NCI-H1092 treated with DMSO at 0.1 percent for 48 hours (cell line): ENCODE measurements at regions not wholly inside any gene's neighbourhood (a gene's known extent, or its start where the extent isn't known, plus 50 kb on each side); places are given as distances from the start of the nearest gene placed in this dataset.
A peak's percentile ranks its signal among the peaks of the same experiment; 100 is the strongest.

Experiments
- DNase-seq: peaks from one replicate; lab custom pipeline; 2025; lab: John Stamatoyannopoulos, UW

- no peak for DNase-seq
Measured at GRCh38 chr1:30638086-30638485, 85.3 kb downstream of the MATN1 start.

- DNase-seq = peak; percentile 40
Measured at GRCh38 chr1:30637183-30637980, 86.0 kb downstream of the MATN1 start.

GRCh38 chr1:30636621-30637020 is 86.8 kb downstream of the MATN1 start:
- DNase-seq = no peak

- no peak for DNase-seq
Measured at GRCh38 chr1:30635391-30635975, 87.9 kb downstream of the MATN1 start.

- DNase-seq = no peak
Measured at GRCh38 chr1:30634507-30634906, 88.9 kb downstream of the MATN1 start.

- DNase-seq = no peak
Measured at GRCh38 chr1:30633294-30633693, 90.1 kb downstream of the MATN1 start.

- no peak for DNase-seq
Measured at GRCh38 chr1:30632481-30632880, 90.9 kb downstream of the MATN1 start.

- no peak for DNase-seq
Measured at GRCh38 chr1:30631700-30632099, 91.7 kb downstream of the MATN1 start.

- DNase-seq = no peak
Measured at GRCh38 chr1:30629501-30629900, 93.9 kb downstream of the MATN1 start.

- DNase-seq = no peak
Measured at GRCh38 chr1:30627994-30628393, 95.4 kb downstream of the MATN1 start.

GRCh38 chr1:30627206-30627605 is 96.2 kb downstream of the MATN1 start:
- DNase-seq = no peak

GRCh38 chr1:30623431-30623830 is 100.0 kb downstream of the MATN1 start:
- no peak for DNase-seq

GRCh38 chr1:30619619-30620018 is 103.8 kb downstream of the MATN1 start:
- no peak for DNase-seq

- DNase-seq = no peak
Measured at GRCh38 chr1:30618335-30618747, 105.0 kb downstream of the MATN1 start.

- no peak for DNase-seq
Measured at GRCh38 chr1:30616759-30617158, 106.6 kb downstream of the MATN1 start.

GRCh38 chr1:30615816-30616590 is 107.4 kb downstream of the MATN1 start:
- no peak for DNase-seq

GRCh38 chr1:30615076-30615795 is 108.1 kb downstream of the MATN1 start:
- no peak for DNase-seq

- DNase-seq = no peak
Measured at GRCh38 chr1:30613188-30613587, 110.2 kb downstream of the MATN1 start.

- DNase-seq = no peak
Measured at GRCh38 chr1:30612536-30613065, 110.8 kb downstream of the MATN1 start.

- DNase-seq = no peak
Measured at GRCh38 chr1:30611741-30612309, 111.6 kb downstream of the MATN1 start.

- DNase-seq = no peak
Measured at GRCh38 chr1:30610917-30611316, 112.5 kb downstream of the MATN1 start.

- no peak for DNase-seq
Measured at GRCh38 chr1:30609999-30610345, 113.4 kb downstream of the MATN1 start.
